NB4 (cell line): ENCODE measurements at regions not wholly inside any gene's neighbourhood (a gene's known extent, or its start where the extent isn't known, plus 50 kb on each side); places are given as distances from the start of the nearest gene placed in this dataset.
"Not testable (repeated sequence)": the region's sequence is repeated elsewhere in the genome, so short reads cannot be mapped to it uniquely, and the experiment has no call there.

Experiments
- DNase-seq: peaks from one replicate; pipeline ENCODE4 v3.0.0; 2010; ENCODE audit warnings: low read depth
- H3K4me3 ChIP-seq: one replicate; pipeline ENCODE4 v1.5.1; 2011; ENCODE audit warnings: mild to moderate bottlenecking, low read depth, low read length, moderate library complexity

DNA sequence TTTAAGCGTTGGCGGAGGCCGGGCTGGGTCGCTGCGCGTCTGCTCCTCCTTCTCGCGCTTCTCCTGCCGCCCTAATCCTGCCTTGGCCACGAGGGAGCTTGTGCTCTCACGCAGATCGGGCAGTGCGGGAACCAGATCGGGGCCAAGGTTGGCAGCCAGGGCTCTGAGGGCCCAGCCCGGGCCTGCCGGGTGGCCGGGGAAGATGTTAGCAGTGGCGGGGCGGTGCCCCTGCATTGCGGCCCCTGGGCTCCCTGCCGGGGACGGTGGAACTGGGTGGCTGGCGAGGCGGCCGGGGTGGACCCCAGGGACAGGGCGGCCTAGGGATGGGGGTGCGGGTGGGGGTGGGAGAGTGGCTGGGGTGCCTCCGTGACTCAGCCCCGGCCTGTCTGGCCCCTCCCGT, 297.4 kb downstream of the CACNA1B start:
- H3K4me3 ChIP-seq, DNase-seq: not testable (repeated sequence)

DNA sequence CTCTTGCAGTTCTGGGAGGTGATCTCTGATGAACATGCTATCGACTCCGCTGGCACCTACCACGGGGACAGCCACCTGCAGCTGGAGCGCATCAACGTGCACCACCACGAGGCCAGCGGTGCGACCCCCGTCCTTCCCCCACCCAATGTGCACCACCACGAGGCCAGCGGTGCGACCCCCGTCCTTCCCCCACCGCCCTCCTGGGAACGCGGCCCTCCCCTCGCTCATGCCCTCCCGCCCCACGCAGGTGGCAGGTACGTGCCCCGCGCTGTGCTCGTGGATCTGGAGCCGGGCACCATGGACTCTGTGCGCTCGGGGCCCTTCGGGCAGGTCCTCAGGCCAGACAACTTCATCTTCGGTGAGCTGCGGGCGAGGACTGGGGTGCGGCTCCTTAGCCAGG, 297.8 kb downstream of the CACNA1B start:
- not testable (repeated sequence) for H3K4me3 ChIP-seq

DNA sequence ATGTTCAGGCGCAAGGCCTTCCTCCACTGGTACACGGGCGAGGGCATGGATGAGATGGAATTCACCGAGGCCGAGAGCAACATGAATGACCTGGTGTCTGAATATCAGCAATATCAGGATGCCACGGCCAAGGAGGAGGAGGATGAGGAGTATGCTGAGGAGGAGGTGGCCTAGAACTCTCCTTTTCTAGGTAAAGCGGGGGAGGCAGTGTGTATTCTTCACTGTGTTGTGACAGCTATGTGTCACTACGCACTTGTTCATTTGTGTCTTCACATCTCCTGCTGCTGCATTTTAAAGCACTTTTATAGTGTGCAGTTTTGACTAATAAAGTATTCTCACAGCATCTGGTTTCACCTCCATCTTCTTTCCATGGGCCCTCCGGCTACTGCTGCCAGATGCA, 299.5 kb downstream of the CACNA1B start:
- H3K4me3 ChIP-seq, DNase-seq: not testable (repeated sequence)

More for the DNA sequence above, 297.8 kb downstream of the CACNA1B start:
- DNase-seq: not testable (repeated sequence)

DNA sequence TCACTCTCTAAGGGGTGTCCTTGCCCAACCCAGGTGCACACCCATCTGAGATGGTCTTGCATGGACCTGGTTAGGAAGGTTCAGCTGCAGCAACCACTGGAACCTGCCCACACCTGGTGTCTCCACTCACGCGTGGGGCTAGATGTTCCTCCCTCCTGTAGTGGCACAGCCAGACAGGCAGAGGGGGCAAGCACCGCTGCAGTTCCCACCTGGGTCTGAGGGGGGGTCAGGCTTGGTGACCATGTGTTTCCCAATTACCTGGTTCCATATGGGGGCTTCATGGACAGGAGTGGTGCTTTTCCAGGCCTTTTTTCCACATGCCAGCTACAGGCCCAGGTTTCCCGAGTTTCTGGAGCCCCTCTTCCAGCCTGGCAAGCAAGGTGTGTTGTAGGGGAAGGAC, 301.4 kb downstream of the CACNA1B start:
- not testable (repeated sequence) for DNase-seq, H3K4me3 ChIP-seq

DNA sequence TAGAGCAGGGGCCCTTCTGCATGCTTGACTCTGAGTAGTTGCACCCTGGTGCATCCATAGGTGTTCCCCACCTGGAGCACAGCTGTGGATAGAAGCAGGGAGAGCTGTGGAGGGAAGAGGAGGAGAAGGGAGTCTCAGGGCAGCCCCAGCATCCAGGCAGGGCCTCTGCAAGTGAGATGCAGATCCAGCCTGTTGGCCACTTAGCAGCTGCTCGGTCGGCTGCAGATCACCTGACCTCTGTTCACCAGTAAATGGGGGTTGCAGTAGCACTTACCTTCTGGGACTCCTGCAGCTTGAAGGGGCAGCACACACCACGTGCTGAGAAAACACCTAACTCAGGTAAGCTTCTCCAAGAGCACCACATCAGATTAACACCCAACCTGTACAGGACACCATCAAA, 302.1 kb downstream of the CACNA1B start:
- not testable (repeated sequence) for DNase-seq, H3K4me3 ChIP-seq

DNA sequence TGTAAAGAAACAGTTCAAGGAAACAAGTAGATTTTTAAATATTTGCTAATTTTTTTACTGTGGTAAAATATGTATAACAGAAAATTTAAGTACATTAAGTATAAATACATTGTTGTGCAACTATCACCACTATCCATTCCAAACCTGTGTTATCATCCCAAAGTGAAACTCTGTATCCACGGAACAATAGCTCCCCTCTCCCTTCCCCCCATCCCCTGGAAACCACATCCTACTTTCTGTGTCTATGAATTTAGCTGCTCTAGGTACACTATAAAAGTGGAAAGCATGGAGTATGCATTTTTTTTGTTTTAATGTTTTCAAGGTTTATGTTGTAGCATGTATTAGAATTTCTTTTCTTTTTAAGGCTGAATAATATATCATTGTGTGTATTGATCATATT, 304.4 kb downstream of the CACNA1B start:
- H3K4me3 ChIP-seq, DNase-seq: not testable (repeated sequence)

DNA sequence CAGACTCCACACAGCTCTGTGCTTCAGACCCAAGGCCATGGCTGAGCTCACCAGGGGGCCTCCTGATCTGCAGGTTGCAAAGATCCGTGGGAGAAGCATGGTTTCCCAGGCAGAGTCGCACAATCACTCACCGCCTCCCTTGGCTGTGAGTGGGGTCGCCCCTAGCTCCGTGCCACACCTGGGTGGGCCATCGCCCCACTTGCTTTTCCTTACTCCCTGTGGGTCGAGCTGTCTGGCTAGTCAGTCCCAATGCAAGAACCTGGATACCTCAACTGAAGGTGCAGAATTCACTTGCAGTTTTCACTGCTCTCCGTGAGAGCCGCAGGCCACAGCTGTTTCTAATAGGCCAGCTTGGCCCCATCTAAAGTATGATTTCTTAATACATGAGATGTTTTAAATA, 319.6 kb downstream of the CACNA1B start:
- H3K4me3 ChIP-seq, DNase-seq: not testable (repeated sequence)

DNA sequence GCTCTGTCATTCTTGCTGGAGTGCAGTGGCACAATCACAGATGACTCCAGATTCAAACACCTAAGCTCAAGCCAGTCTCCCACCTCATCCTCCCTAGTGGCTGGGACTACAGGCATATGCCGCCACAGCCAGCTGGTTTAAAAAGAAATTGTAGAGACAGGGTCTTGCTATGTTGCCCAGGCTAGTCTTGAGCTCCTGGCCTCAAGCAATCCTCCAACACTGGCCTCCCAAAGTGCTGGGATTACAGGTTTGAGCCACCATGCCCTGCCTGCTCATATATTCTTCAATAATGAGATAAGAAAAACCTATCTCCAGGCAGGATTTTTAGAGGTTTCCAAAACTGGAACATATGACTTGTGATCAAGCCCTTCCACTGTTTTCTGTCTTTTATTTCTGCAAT, 321.4 kb downstream of the CACNA1B start:
- DNase-seq, H3K4me3 ChIP-seq: not testable (repeated sequence)

DNA sequence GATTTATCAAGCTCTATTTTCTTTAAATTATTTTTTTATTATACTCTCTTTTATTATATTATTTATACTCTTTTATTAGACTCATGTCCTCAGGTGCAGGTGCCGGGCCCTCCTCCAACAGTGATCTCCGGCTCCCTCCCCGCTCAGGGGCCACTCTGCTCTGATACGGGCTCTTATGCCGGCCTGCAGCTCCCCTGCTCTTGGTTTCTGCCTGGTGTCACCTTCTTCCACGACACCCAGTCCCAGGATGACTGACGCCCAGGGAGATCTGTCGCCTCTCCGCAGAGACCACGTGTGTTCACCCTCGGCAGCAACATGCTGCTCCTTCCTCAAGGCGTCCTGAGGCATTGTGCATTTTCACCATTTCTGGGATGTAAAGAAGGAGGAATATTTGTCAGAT, 322.3 kb downstream of the CACNA1B start:
- DNase-seq, H3K4me3 ChIP-seq: not testable (repeated sequence)

DNA sequence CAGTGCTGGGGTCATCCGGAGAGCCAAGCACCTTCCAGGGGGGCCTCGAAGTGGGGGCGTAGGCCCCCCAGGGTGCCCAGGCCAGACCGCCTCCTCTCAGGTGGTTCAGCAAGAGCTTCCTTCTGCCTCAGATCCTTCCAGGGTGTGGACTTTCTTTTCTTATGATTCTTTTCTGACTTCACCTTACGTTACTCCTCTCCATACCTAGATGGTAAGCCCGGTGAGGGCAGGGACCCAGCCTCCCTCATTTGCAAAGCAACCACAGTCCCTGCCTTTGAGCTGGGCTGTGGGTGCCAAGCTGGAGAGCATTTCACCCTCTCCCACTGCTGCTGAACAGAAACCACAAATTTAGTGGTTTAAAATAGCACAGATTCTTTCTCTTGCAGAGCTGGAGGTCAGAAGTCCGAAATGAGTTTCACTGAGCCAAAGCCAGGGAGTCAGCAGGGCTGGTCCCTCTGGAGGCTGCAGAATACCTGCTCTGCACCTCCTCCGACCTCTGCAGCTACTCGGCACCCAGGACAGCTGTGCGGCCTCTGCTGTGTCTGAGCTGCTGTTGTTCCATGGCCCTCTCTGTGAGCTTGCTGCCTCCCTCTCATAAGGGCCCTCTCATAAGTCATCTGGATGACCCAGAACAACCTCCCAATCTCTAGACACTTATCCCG, 323.0 kb downstream of the CACNA1B start:
- DNase-seq, H3K4me3 ChIP-seq: not testable (repeated sequence)

DNA sequence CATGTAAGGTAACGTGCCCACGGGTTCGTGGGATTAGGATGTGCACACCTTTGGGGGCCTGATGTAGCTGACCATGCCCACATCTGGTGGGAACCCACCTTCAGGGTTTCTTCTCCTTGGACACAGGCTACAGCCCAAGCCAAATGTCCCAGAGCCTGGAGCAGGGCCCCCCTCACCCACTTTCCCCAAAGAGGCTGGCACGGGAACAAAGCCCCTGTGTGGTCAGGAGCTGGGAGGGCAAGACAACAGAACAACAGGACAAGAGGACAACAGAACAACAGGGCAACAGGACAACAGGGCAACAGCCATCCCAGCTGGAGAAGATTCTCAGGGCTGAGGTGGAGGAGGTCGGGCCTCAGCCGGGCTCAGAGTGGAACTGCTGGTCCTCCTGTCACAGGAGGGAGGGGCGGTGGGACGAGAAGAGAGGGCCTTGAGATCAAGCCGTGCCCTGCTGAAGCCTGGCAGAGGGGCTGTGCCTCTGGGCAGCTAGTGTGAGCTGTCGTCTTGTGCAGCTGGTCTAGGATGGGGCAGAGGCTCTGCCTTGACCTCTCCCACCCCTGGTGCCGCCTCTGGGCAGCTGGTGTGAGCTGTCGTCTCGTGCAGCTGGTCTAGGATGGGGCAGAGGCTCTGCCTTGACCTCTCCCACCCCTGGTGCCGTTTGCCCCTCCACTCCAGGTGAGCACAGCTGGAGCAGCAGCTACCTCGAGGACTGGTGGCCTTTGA, 323.7 kb downstream of the CACNA1B start:
- H3K4me3 ChIP-seq, DNase-seq: not testable (repeated sequence)

DNA sequence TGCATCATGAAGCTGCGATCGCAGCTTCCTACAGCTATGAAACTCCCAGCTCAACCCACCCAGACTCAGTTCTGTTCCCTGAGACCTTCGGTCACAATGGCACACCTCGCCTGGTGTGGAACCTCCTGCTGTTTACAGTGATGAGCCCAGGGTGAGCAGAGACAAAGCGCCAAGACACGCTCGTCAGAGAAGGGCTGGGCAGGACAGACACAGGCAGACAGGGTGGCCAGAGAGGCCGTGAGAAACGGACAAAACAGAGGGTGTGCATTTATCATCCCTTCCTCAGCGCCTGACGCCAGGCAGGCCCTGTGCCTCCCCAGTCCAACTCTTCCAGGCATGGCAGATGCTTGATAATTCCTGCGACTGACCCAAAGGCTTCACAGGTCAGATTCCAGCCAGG, 324.5 kb downstream of the CACNA1B start:
- not testable (repeated sequence) for H3K4me3 ChIP-seq, DNase-seq

DNA sequence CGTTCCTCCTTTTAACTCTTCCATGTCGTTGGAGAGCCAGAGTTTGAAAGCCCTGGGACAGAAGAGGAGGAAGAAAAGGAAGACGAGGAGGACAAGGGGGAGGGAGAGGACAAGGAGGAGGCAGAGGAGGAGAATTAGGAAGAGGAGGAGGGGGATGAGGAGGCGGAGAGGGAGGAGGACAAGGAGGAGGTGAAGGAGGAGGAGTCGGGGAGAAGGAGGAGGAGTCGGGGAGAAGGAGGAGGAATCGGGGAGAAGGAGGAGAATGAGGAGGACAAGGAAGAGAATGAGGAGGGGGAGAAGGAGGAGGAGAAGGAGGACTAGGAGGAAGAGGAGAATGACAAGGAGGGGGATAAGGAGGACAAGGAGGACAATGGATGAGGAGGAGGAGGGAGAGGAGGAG, 325.7 kb downstream of the CACNA1B start:
- not testable (repeated sequence) for DNase-seq, H3K4me3 ChIP-seq

DNA sequence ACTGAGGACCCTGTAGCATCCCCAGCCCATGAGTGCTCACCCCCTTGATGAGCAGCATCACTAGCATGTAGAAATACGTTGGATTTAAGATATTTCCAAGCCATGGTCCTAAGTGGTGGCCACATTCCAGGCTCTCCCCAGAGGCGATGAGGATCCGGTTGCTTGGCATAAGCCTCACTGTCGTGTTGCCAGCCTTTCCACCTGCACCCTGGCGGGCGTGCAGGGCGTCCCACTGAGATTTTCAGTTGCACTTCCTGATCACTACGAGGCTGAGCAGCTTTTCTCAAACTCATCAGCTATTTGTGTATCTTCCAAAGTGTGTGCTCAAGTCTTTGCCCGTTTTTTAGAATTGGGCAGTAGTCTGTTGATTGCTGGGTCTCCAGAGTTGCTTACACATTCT, 326.3 kb downstream of the CACNA1B start:
- not testable (repeated sequence) for DNase-seq, H3K4me3 ChIP-seq

DNA sequence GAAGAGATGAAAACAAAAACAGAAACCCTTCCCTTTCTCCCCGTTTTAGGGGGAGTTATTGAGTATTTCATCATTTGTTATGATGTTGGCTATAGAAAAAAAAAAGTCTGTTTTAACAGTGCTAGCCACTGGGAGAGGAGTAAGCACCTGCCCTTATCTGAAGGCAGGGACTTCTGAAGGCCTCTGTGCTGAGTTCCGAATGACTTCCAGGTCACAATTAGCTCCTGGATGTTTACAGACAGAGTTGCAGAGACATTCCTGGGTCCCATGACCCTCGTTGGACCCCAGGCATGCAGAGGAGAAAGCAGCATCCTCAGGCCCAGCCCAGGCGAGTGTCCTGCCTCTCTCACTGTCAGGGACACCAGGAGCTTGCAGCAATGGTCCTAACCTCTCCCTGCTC, 328.5 kb downstream of the CACNA1B start:
- DNase-seq: not testable (repeated sequence)

DNA sequence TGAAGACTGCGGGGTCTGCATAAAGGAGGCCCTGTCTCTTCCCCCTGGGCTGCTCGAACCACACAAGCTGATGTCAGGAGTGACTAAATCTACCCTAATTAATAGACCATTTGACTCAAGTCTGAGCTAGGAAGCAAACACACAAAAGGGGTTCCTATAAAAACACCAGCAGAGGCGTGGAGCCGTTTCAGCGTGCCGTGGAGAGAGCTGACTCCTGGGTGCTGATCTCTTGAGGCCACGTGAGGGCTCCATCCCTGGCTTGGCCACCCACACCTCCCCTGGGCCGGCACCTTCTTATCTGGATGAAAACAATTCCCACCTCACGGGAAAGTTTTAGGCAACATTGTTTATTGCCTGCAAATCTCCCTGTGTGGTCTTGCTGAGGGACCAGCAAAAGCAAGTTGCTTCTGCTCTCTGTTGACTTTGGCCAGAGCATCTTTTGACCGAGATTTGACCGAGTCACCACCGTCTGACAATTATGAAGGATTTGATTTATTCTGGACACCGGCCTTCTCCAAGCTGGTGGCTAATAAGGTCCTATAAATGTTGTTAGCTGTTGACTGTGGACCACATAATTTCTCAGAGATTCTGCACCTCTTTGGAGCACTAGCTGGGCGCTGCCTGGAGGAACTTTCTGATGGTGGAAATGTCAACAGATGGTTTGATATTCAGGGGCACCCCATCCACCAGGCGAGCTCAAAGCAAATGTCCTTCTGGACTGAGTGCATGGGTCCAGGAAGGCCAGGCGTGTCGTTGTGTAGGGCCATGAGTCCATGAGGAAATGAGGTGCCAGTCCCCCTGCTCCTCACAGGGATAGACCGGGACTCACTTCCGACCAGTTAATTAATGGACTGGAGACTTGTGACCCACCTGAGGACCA, 330.0 kb downstream of the CACNA1B start:
- not testable (repeated sequence) for DNase-seq, H3K4me3 ChIP-seq

More for the DNA sequence above, 328.5 kb downstream of the CACNA1B start:
- H3K4me3 ChIP-seq: not testable (repeated sequence)

DNA sequence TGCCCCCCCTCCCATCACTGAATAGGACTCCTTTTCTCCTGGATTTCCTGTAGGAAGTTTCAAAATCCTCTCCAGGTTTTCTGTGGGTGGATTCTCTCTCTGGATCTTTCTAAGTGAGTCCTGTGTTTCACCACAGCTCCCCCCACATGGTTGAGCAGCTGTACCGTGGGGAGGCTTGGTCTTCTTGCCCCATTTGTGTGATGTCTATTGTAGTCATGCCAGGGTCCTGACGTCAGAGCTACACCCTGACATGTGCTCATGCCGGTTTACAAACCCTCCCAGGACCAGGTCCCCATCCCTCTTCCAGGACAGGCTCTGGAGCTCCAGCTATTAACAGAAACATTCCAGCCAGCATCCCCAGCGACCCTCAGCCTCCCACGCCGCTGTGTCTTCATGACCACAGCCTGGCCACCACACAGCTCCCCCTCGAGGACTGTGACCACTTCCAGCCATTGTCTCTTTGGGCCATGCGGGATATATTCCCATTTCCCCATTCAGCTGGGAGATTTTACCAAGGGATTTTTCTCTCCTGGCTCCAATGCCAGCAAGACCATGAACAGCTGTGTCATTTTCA, 331.6 kb downstream of the CACNA1B start:
- not testable (repeated sequence) for H3K4me3 ChIP-seq, DNase-seq

DNA sequence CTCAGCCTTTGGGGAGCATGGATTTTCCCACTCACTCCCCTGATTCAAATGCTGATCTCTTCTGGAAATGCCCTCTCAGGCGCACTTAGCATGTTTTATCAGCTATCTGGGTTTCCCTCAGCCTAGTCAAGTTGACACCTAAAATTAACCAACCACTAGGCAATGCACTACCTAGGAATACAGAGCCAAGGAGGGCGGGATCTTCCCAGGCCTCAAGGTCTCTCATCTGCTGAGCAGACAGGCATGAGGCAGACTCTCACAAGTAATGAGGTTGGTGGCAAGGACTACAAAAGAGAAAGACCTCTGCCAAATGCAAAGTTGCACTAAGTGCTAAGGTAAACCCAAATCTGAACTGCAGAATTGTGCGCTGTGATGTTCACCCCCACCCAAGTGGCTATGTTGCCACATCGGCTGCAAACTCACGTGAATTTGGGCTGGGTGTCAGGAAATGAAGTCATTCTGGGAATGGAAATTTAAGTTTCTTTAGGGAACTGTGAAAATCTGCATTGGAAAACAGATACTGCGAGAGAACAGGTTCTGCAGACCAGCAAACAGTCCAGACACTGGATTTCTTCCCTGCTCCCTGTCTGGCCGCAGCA, 332.9 kb downstream of the CACNA1B start:
- not testable (repeated sequence) for H3K4me3 ChIP-seq, DNase-seq

DNA sequence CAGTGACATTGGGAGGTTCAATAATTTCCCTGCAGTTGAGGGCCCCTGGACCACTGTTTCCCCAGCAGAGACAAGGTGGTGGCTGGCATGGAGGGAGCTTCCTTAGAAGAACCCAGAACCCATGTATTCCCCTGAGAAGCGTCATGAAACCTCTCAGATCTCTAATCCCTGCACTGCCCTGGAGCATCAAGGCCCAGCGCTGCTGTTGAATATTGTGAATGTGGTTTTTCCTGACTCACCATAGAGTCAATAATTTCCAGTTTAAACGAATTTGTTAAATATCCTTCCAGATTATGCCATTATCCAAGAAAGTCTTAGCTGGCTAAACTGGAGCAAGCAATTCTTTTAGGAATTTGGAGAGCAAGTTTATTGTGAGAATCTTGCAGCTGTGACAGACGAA, 333.5 kb downstream of the CACNA1B start:
- not testable (repeated sequence) for DNase-seq, H3K4me3 ChIP-seq
